Endothelial cell of umbilical vein (primary cell): ENCODE measurements at regions not wholly inside any gene's neighbourhood (a gene's known extent, or its start where the extent isn't known, plus 50 kb on each side); places are given as distances from the start of the nearest gene placed in this dataset.

ENCODE experiments used
- BruUV-seq: library from RNA; stranded (reverse); fragments of 400-500 nt; replicated peaks from 2 replicates; lab custom pipeline; 2021; lab: Mats Ljungman, UMichigan
- CTCF ChIA-PET: fragments of 300-600, 350-600 bp; sonication (Branson Sonifier 250); formaldehyde crosslinking; loops from one replicate; lab custom pipeline; 2021; ENCODE audit warnings: antibody characterized with exemption, inconsistent platforms; lab: Charles Lee
- POLR2A ChIA-PET: fragments of 300-600, 350-600 bp; sonication (Branson Sonifier 250); formaldehyde crosslinking; loops from one replicate; lab custom pipeline; 2021; ENCODE audit warnings: antibody characterized with exemption, inconsistent platforms; lab: Charles Lee
- DNase-seq: peaks from one replicate; pipeline ENCODE4 v3.0.0-alpha.2; 2011; ENCODE audit warnings: low read depth, low spot score
- FAIRE-seq: peaks from 2 replicates; lab custom pipeline; 2011; peaks lifted over from hg19 to GRCh38; lab: Jason Lieb, UNC
- H2AFZ ChIP-seq: 2 replicates; pipeline ENCODE4 v1.6.0; 2012; ENCODE audit warnings: low read depth, low read length, control low read depth, inconsistent platforms
- H3K27ac ChIP-seq: 2 replicates; pipeline ENCODE4 v1.5.1; 2011; ENCODE audit warnings: low read depth, mild to moderate bottlenecking, control low read depth, low read length, moderate library complexity; ENCODE audit not compliant: insufficient read depth
- H3K27me3 ChIP-seq, 2 experiments: 2 replicates each; pipeline versions ENCODE4 v1.6.0 to v1.6.1; 2011; ENCODE audit warnings: low read length in 2 of 2, mixed read lengths in 1 of 2; ENCODE audit not compliant: control insufficient read depth in 2 of 2, insufficient read depth in 2 of 2
- H3K36me3 ChIP-seq, 2 experiments: 2 replicates in 1 of 2; 3 replicates in 1 of 2; pipeline ENCODE4 v1.5.1; 2011; ENCODE audit warnings: low read length in 2 of 2, mild to moderate bottlenecking in 1 of 2, moderate library complexity in 1 of 2; ENCODE audit not compliant: control insufficient read depth in 2 of 2, insufficient read depth in 2 of 2; ENCODE audit errors: extremely low read depth in 1 of 2
- H3K4me1 ChIP-seq: 3 replicates; pipeline ENCODE4 v1.5.1; 2011; ENCODE audit warnings: mild to moderate bottlenecking, low read length; ENCODE audit not compliant: control insufficient read depth, insufficient read depth; ENCODE audit errors: extremely low read depth
- H3K4me2 ChIP-seq: 2 replicates; pipeline ENCODE4 v1.6.1; 2011; ENCODE audit warnings: low read length, control low read depth, mixed read lengths; ENCODE audit not compliant: insufficient read depth
- H3K4me3 ChIP-seq, 3 experiments: fragments of 200-600 bp in 1 of 3; sonication (generic), shearing (Covaris generic) in 1 of 3; replicated peaks in 1 of 3; 2 replicates each; pipeline ENCODE4 v1.5.1; 2011 to 2016; ENCODE audit warnings: control low read depth in 3 of 3, low read length in 3 of 3, mild to moderate bottlenecking in 2 of 3, inconsistent platforms in 1 of 3, low read depth in 1 of 3, moderate library complexity in 1 of 3; ENCODE audit not compliant: insufficient read depth in 1 of 3
- H3K79me2 ChIP-seq: 2 replicates; pipeline ENCODE4 v1.6.0; 2012; ENCODE audit warnings: low read length, inconsistent platforms; ENCODE audit not compliant: control insufficient read depth, insufficient read depth
- H3K9ac ChIP-seq: replicated peaks from 2 replicates; pipeline ENCODE3; 2011; ENCODE audit warnings: low read length, control low read depth; ENCODE audit not compliant: insufficient read depth; ENCODE audit errors: extremely low read depth
- H3K9me1 ChIP-seq: replicated peaks from 3 replicates; pipeline ENCODE4 v1.6.0; 2011; ENCODE audit warnings: mild to moderate bottlenecking, low read length; ENCODE audit not compliant: control insufficient read depth, insufficient read depth; ENCODE audit errors: extremely low read depth
- H3K9me3 ChIP-seq: replicated peaks from 2 replicates; pipeline ENCODE4 v1.5.1; 2012; ENCODE audit warnings: low read length, inconsistent platforms; ENCODE audit not compliant: control insufficient read depth, insufficient read depth
- H4K20me1 ChIP-seq: replicated peaks from 2 replicates; pipeline ENCODE3; 2011; ENCODE audit warnings: mild to moderate bottlenecking, low read length; ENCODE audit not compliant: control insufficient read depth, insufficient read depth; ENCODE audit errors: extremely low read depth
- CTCF ChIP-seq, 2 donors: IDR thresholded peaks; 1 replicate in 1 of 2; 2 replicates in 1 of 2; pipeline ENCODE4 v1.5.1; 2011; ENCODE audit warnings: low read length in 2 of 2, mild to moderate bottlenecking in 2 of 2, moderate library complexity in 2 of 2, control low read depth in 1 of 2, inconsistent platforms in 1 of 2, low read depth in 1 of 2; ENCODE audit not compliant: insufficient read depth in 1 of 2; ENCODE audit errors: extremely low read depth in 1 of 2
- EZH2 ChIP-seq: IDR thresholded peaks from 2 replicates; pipeline ENCODE4 v1.6.1; 2012; ENCODE audit warnings: borderline replicate concordance, low read depth, mild to moderate bottlenecking, moderate library complexity, low read length, inconsistent platforms; ENCODE audit not compliant: severe bottlenecking
- FOS ChIP-seq: IDR thresholded peaks from 2 replicates; pipeline ENCODE4 v1.6.1; 2011; ENCODE audit warnings: mild to moderate bottlenecking, low read length, moderate library complexity, borderline replicate concordance; ENCODE audit not compliant: insufficient read depth
- JUN ChIP-seq: IDR thresholded peaks from 2 replicates; pipeline ENCODE4 v1.6.1; 2011; ENCODE audit warnings: borderline replicate concordance, low read depth; ENCODE audit not compliant: insufficient read length, insufficient read depth
- MYC ChIP-seq: IDR thresholded peaks from one replicate; pipeline ENCODE4 v1.6.1; 2011; ENCODE audit warnings: mild to moderate bottlenecking, low read depth, low read length
- POLR2AphosphoS5 ChIP-seq: IDR thresholded peaks from 2 replicates; pipeline ENCODE4 v1.6.1; 2012; ENCODE audit warnings: low read depth, mild to moderate bottlenecking, control low read depth, low read length, moderate library complexity; ENCODE audit not compliant: insufficient read depth
- dilution Hi-C: fragments of 300-500 bp; cut with MboI; formaldehyde crosslinking; loops from one replicate; pipeline ENCODE4 v1.15.0; 2019; ENCODE audit warnings: low sequenced_read_pairs; ENCODE audit not compliant: extremely low pct_ligation_motif_present
- intact Hi-C: fragments of 100-400 bp; cut with micrococcal nuclease; formaldehyde crosslinking; loops from one replicate; pipeline ENCODE4 v1.10.0; 2022
- TF ChIP-seq, protein P1 (sequence below): IDR thresholded peaks from 2 replicates; pipeline ENCODE4 v1.6.1; 2011; ENCODE audit not compliant: insufficient read depth, insufficient read length

DNA sequence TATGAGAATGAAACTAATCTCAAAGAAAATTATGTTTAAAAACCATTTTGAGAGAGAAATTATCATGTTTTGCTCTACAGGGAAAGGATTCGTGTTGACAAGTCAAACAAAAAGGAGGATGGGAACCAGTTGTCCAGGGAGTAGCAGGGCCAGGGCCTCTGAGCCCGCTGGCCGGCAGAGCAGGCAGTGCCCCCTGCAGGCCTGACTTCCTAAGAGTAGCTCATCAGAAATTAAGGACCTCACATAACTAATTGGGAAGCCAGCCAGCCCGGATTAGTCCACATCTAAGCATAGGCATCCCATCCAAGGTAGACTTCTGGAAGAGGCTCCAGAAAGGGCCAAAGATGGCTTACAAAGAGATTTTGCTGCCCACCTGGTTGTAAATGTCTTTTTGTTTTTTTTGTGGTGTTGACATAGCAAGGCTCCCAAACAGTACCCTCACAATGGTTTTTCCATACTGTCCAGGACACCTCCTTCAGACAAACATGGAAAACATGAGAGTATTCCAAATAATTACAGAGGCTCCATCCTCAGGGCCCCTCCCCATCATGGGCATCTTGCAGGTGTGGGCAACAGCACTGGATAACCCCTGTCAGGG, 241.2 kb upstream of the TANK start:
- Histone ChIP-seq H3K9me1 (no peaks in the 10 kb centered on the region), H3K4me1 (peaks cover 11% of the 10 kb centered on the region), H3K36me3 (no peaks in the 10 kb centered on the region), H3K9ac (no peak overlapping the region), H3K27ac (no peak overlapping the region), H2AFZ (no peak overlapping the region), H3K4me3 (no peak overlapping the region), H3K79me2 (no peaks in the 10 kb centered on the region), H4K20me1 (no peaks in the 10 kb centered on the region), H3K4me2 (no peak overlapping the region), H3K9me3 (no peaks in the 10 kb centered on the region), H3K27me3 (no peaks in the 10 kb centered on the region)
- no TSS peak for BruUV-seq
- peak; percentile 68 for DNase-seq
- TF ChIP-seq MYC, result no peak
- no peak for TF ChIP-seq POLR2AphosphoS5
- peak; percentile 68 to 73 for TF ChIP-seq CTCF (IDR thresholded peaks at IDR 0.05; ENCODE audit: extremely low read depth in 1 of 2, insufficient read depth in 1 of 2, low read depth in 1 of 2, low read length in 2 of 2)
- TF ChIP-seq FOS, result no peak
- FAIRE-seq, result peak; percentile 83
- POLR2A ChIA-PET, result no interaction called here
- dilution Hi-C loops (no loop called here), intact Hi-C loops (loop anchor here (1.0 to 10.0 kb wide), 7 partner anchors 76 to 644 kb away; no protein-coding TSS in a partner anchor)
- CTCF ChIA-PET, result interaction anchor here (0.5 to 2.5 kb wide), 55 partner anchors 8 to 809 kb away, joined by 3 to 33 read pairs (median 4); no protein-coding TSS in a partner anchor

DNA sequence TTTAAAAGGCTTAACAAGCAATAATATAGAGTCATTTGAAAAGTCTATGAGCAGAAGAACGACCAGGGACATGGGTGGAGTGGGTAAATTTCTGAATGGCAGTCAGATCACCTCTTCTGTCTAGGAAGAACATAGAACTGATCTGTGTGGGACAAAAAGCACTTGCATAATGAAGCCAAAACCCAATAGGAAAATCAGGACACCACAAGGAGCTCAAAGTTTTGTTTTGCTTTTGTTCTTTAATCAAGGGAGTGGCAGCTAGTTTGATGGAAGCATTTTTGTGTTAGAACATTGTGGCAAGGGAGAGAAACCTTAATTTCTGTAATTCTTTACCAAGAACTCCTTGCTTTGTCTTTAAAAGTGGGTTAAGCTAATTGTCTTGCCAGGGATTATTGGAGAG, 240.2 kb upstream of the TANK start:
- Histone ChIP-seq H3K4me1 (peaks cover 11% of the 10 kb centered on the region), H2AFZ (no peak overlapping the region), H4K20me1 (no peaks in the 10 kb centered on the region), H3K27ac (no peak overlapping the region), H3K27me3 (no peaks in the 10 kb centered on the region), H3K36me3 (no peaks in the 10 kb centered on the region), H3K4me2 (no peak overlapping the region), H3K79me2 (no peaks in the 10 kb centered on the region), H3K9me1 (no peaks in the 10 kb centered on the region), H3K4me3 (no peak overlapping the region), H3K9me3 (no peaks in the 10 kb centered on the region), H3K9ac (no peak overlapping the region)
- FAIRE-seq (no peak), DNase-seq (no peak)
- intact Hi-C loops (no loop called here), dilution Hi-C loops (no loop called here)
- BruUV-seq, result no TSS peak
- POLR2A ChIA-PET, result no interaction called here
- TF ChIP-seq, protein P1, sequence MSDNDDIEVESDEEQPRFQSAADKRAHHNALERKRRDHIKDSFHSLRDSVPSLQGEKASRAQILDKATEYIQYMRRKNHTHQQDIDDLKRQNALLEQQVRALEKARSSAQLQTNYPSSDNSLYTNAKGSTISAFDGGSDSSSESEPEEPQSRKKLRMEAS, result no peak
- TF ChIP-seq FOS (no peak), CTCF (IDR thresholded peaks at IDR 0.05; ENCODE audit: extremely low read depth in 1 of 2, insufficient read depth in 1 of 2, low read depth in 1 of 2, low read length in 2 of 2) (no peak), EZH2 (no peak), POLR2AphosphoS5 (no peak), JUN (no peak)
- CTCF ChIA-PET, result interaction anchor here (0.8 to 1.1 kb wide), 4 partner anchors 51 to 597 kb away, joined by 3 to 6 read pairs (median 4); no protein-coding TSS in a partner anchor
